Hepatocyte (in vitro differentiated cells): ENCODE measurements at regions not wholly inside any gene's neighbourhood (a gene's known extent, or its start where the extent isn't known, plus 50 kb on each side); places are given as distances from the start of the nearest gene placed in this dataset.

Experiments used
- DNase-seq: peaks from one replicate; pipeline ENCODE4 v3.0.0-alpha.2; 2016; ENCODE audit warnings: low spot score
- H2AFZ ChIP-seq: fragments of 200-600 bp; sonication (generic); 2 replicates; pipeline ENCODE4 v1.6.0; 2016; ENCODE audit warnings: antibody characterized with exemption, mild to moderate bottlenecking
- H3K27ac ChIP-seq: fragments of 200-600 bp; sonication (generic); 2 replicates; pipeline ENCODE4 v1.5.1; 2016; ENCODE audit warnings: mild to moderate bottlenecking
- H3K27me3 ChIP-seq: fragments of 200-600 bp; sonication (generic); 2 replicates; pipeline ENCODE4 v1.6.1; 2016
- H3K36me3 ChIP-seq: fragments of 200-600 bp; sonication (generic); replicated peaks from 2 replicates; pipeline ENCODE4 v1.5.1; 2016; ENCODE audit warnings: low read depth; ENCODE audit not compliant: insufficient read depth
- H3K4me1 ChIP-seq: fragments of 200-600 bp; sonication (generic); 2 replicates; pipeline ENCODE4 v1.5.1; 2016; ENCODE audit warnings: mild to moderate bottlenecking, moderate library complexity; ENCODE audit not compliant: insufficient read depth
- H3K4me2 ChIP-seq: fragments of 200-600 bp; sonication (generic); 2 replicates; pipeline ENCODE4 v1.6.0; 2016
- H3K4me3 ChIP-seq: fragments of 200-600 bp; sonication (generic); 2 replicates; pipeline ENCODE4 v1.5.1; 2016; ENCODE audit warnings: mild to moderate bottlenecking
- H3K79me2 ChIP-seq: fragments of 200-600 bp; sonication (generic); 2 replicates; pipeline ENCODE4 v1.6.0; 2017; ENCODE audit warnings: mild to moderate bottlenecking
- H3K9me2 ChIP-seq: fragments of 200-600 bp; sonication (generic); replicated peaks from 2 replicates; pipeline ENCODE4 v1.6.0; 2017; ENCODE audit warnings: mild to moderate bottlenecking; ENCODE audit not compliant: insufficient read depth
- H3K9me3 ChIP-seq: fragments of 200-600 bp; sonication (generic); 2 replicates; pipeline ENCODE4 v1.5.1; 2016; ENCODE audit warnings: low read depth, mild to moderate bottlenecking
- H4K20me1 ChIP-seq: fragments of 200-600 bp; sonication (generic); 2 replicates; pipeline ENCODE4 v1.6.0; 2016; ENCODE audit warnings: mild to moderate bottlenecking; ENCODE audit not compliant: insufficient read depth, poor library complexity, severe bottlenecking
- CTCF ChIP-seq: fragments of 200-600 bp; sonication (generic); IDR thresholded peaks from 2 replicates; pipeline ENCODE4 v1.5.1; 2016; ENCODE audit warnings: antibody characterized with exemption, mild to moderate bottlenecking; ENCODE audit not compliant: poor library complexity
- EZH2 ChIP-seq: fragments of 200-600 bp; sonication (generic); IDR thresholded peaks from 2 replicates; pipeline ENCODE4 v1.6.1; 2016; ENCODE audit warnings: antibody characterized with exemption, mild to moderate bottlenecking, borderline replicate concordance
- EZH2phosphoT487 ChIP-seq: fragments of 200-600 bp; sonication (generic); IDR thresholded peaks from one replicate; pipeline ENCODE4 v1.6.1; 2018; ENCODE audit warnings: antibody characterized with exemption, mild to moderate bottlenecking, low read depth, moderate library complexity; ENCODE audit not compliant: unreplicated experiment, severe bottlenecking
- WGBS: methylation state at CpG from one replicate; pipeline ENCODE4 v1.1.6; 2016; ENCODE audit warnings: low lambda C conversion rate; ENCODE audit errors: missing lambda C conversion rate; 5-methylcytosine and 5-hydroxymethylcytosine counted together

- no peak for DNase-seq
- H3K4me2 ChIP-seq = no peak overlapping the region
- no peaks in the 10 kb centered on the region for H3K9me3 ChIP-seq
- no peaks in the 10 kb centered on the region for H3K27me3 ChIP-seq
- H2AFZ ChIP-seq = no peak overlapping the region
- no peaks in the 10 kb centered on the region for H4K20me1 ChIP-seq
- 92% methylated on average over 3 of the region's 3 CpGs for WGBS
- no peaks in the 10 kb centered on the region for H3K9me2 ChIP-seq
- TF ChIP-seq EZH2 (no peak), EZH2phosphoT487 (no peak), CTCF (no peak)
- no peaks in the 10 kb centered on the region for H3K36me3 ChIP-seq
- H3K4me1 ChIP-seq = no peaks in the 10 kb centered on the region
- no peaks in the 10 kb centered on the region for H3K79me2 ChIP-seq
- no peak overlapping the region for H3K4me3 ChIP-seq
- H3K27ac ChIP-seq = no peak overlapping the region
Observed at GRCh38 chr2:60172801-60173200, 380.7 kb downstream of the BCL11A start.

GRCh38 chr2:60170272-60170671 lies 383.2 kb downstream of the BCL11A start:
- no peak for TF ChIP-seq CTCF
- no peak for TF ChIP-seq EZH2
- no peak for TF ChIP-seq EZH2phosphoT487
- Histone ChIP-seq H3K4me2 (no peak overlapping the region), H3K9me3 (no peaks in the 10 kb centered on the region), H3K27me3 (no peaks in the 10 kb centered on the region), H3K36me3 (no peaks in the 10 kb centered on the region), H3K9me2 (no peaks in the 10 kb centered on the region), H4K20me1 (no peaks in the 10 kb centered on the region), H3K4me3 (no peak overlapping the region), H3K27ac (no peak overlapping the region), H2AFZ (no peak overlapping the region), H3K4me1 (no peaks in the 10 kb centered on the region), H3K79me2 (no peaks in the 10 kb centered on the region)
- DNase-seq = no peak
- WGBS = 94% methylated on average over 3 of the region's 3 CpGs

GRCh38 chr2:60168247-60168646 lies 385.2 kb downstream of the BCL11A start:
- Histone ChIP-seq H3K79me2 (no peaks in the 10 kb centered on the region), H3K27ac (no peak overlapping the region), H3K27me3 (no peaks in the 10 kb centered on the region), H3K4me2 (no peak overlapping the region), H2AFZ (no peak overlapping the region), H3K9me2 (no peaks in the 10 kb centered on the region), H3K4me3 (no peak overlapping the region), H3K4me1 (no peaks in the 10 kb centered on the region), H3K9me3 (no peaks in the 10 kb centered on the region), H3K36me3 (no peaks in the 10 kb centered on the region), H4K20me1 (no peaks in the 10 kb centered on the region)
- 88% methylated on average over 3 of the region's 3 CpGs for WGBS
- no peak for TF ChIP-seq EZH2
- TF ChIP-seq CTCF = no peak
- TF ChIP-seq EZH2phosphoT487 = no peak
- no peak for DNase-seq

- H3K9me2 ChIP-seq = no peaks in the 10 kb centered on the region
- no peaks in the 10 kb centered on the region for H4K20me1 ChIP-seq
- H3K4me2 ChIP-seq = no peak overlapping the region
- WGBS = 74% methylated on average over 4 of the region's 4 CpGs
- peak overlapping the region; percentile 23 for H3K27ac ChIP-seq
- H2AFZ ChIP-seq = no peak overlapping the region
- H3K4me1 ChIP-seq = no peaks in the 10 kb centered on the region
- no peak for DNase-seq
- no peaks in the 10 kb centered on the region for H3K27me3 ChIP-seq
- H3K79me2 ChIP-seq = no peaks in the 10 kb centered on the region
- no peaks in the 10 kb centered on the region for H3K9me3 ChIP-seq
- TF ChIP-seq CTCF (no peak), EZH2phosphoT487 (no peak), EZH2 (no peak)
- no peak overlapping the region for H3K4me3 ChIP-seq
- no peaks in the 10 kb centered on the region for H3K36me3 ChIP-seq
Observed at GRCh38 chr2:60167089-60167488, 386.4 kb downstream of the BCL11A start.
